GM13976 (cell line): ENCODE measurements at regions not wholly inside any gene's neighbourhood (a gene's known extent, or its start where the extent isn't known, plus 50 kb on each side); places are given as distances from the start of the nearest gene placed in this dataset.

Source experiments
- DNase-seq: peaks from one replicate; pipeline ENCODE4 v3.0.0; 2012; ENCODE audit warnings: low spot score
- CTCF ChIP-seq: IDR thresholded peaks from 2 replicates; pipeline ENCODE4 v1.5.1; 2012; ENCODE audit warnings: borderline replicate concordance, mild to moderate bottlenecking; ENCODE audit not compliant: insufficient read depth; ENCODE audit errors: extremely low read depth, missing control alignments, control extremely low read depth
- in situ Hi-C: fragments of 300-500 bp; cut with MboI; formaldehyde crosslinking; loops from one replicate; pipeline ENCODE4 v1.12.0; 2022; ENCODE audit warnings: low sequenced_read_pairs, mixed read lengths, inconsistent platforms; ENCODE audit not compliant: unreplicated experiment

GRCh38 chr4:124943938-124944337 lies 231.4 kb upstream of the ANKRD50 start:
- TF ChIP-seq CTCF = no peak
- in situ Hi-C loops = no loop called here

GRCh38 chr4:124943145-124943889 lies 230.8 kb upstream of the ANKRD50 start:
- no peak for DNase-seq
- in situ Hi-C loops = no loop called here
- TF ChIP-seq CTCF = no peak

More at GRCh38 chr4:124943938-124944337, 231.4 kb upstream of the ANKRD50 start:
- no peak for DNase-seq

- no peak for DNase-seq
- in situ Hi-C loops = no loop called here
- TF ChIP-seq CTCF = no peak
Observed at GRCh38 chr4:124941267-124941666, 228.7 kb upstream of the ANKRD50 start.

GRCh38 chr4:124940387-124940786 lies 227.9 kb upstream of the ANKRD50 start:
- in situ Hi-C loops = no loop called here
- TF ChIP-seq CTCF = no peak

GRCh38 chr4:124939908-124940307 lies 227.4 kb upstream of the ANKRD50 start:
- no peak for DNase-seq
- no peak for TF ChIP-seq CTCF
- in situ Hi-C loops = no loop called here

More at GRCh38 chr4:124940387-124940786, 227.9 kb upstream of the ANKRD50 start:
- no peak for DNase-seq

GRCh38 chr4:124938836-124939235 lies 226.3 kb upstream of the ANKRD50 start:
- TF ChIP-seq CTCF = no peak
- in situ Hi-C loops = no loop called here

More at GRCh38 chr4:124938836-124939235, 226.3 kb upstream of the ANKRD50 start:
- no peak for DNase-seq
